Cardiac septum (tissue), 1 donor: ENCODE measurements at regions not wholly inside any gene's neighbourhood (a gene's known extent, or its start where the extent isn't known, plus 50 kb on each side); places are given as distances from the start of the nearest gene placed in this dataset.

ENCODE experiments used
- DNase-seq: peaks from one replicate; pipeline ENCODE4 v3.0.0-alpha.2; 2020; ENCODE audit warnings: low spot score
- intact Hi-C: fragments of 100-400 bp; cut with DNase I; formaldehyde crosslinking; loops from one replicate; pipeline ENCODE4 v1.14.0; 2022
- donor health status: DM: no; HTN: no; CAD: no.

DNA sequence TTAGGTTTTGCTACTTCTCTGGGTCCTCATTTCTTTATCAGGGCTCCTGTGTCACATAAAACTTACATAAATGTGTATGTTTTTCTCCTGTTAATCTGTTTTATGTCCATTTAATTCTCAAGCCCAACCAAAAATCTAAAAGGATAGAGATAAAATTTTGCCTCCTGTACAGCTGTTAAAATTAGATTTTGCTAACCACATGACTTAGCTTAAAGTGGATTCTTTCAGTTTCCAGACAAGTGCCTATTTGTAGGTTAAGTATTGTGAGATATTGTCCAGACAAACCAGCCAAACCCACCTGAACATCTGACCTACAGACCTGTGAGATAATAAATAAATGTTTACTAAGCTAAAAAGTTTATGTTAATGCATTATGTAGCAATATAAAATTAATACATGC is 465.5 kb downstream of the SI start:
- intact Hi-C loops = no loop called here

DNA sequence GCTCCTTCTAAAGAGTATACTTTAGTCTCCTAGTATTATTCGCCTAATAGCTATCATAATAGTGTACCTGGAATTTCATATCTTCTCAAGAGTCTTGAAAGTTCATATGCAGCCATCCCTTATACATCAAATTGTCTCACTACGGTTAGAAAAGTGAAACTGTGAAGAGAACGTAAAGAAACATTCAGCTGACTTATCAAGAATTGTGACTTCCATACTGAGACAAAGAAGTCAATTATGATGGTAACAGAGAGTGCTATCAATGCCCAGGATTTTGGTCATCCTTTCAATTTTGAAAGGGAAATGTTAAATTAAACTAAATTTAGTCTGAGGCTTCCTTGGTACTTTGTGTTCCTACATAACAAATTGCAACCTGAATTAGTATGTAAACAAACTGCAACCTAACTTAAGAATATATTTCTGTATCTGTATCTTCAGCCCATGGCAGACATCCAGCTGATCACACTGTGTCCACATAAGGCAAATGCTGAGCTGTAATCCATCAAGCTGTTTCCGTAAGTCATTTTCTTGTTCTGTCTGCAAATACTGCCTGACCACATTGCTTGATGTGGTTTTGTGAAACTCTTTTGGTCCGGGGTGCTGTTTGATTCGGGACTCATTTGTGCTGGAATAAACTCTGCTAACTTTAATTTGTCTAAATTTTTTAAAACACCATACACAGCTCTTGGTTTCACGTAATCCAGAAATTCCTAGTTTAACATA is 469.6 kb downstream of the SI start:
- intact Hi-C loops = no loop called here
- DNase-seq = no peak

More for the DNA sequence above, 465.5 kb downstream of the SI start:
- DNase-seq = no peak

DNA sequence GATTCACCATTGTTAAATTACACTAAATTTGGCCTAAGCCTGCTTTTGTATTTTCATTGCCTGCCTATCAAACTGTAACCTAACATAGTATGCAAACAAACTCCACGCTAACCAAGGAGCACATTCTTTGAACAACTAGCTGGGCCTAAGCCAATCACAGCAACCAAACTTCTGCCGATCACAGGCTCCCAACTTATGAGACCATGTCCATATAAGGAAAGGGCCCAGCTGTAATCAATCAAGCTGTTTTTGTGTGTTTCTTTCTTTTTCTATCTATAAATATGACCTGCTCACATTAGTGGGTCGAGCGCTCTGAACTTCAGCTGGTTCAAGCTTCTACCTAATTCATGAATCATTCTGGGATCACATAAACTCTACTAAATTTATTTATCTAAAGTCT is 473.6 kb downstream of the SI start:
- DNase-seq = no peak
- intact Hi-C loops = no loop called here

DNA sequence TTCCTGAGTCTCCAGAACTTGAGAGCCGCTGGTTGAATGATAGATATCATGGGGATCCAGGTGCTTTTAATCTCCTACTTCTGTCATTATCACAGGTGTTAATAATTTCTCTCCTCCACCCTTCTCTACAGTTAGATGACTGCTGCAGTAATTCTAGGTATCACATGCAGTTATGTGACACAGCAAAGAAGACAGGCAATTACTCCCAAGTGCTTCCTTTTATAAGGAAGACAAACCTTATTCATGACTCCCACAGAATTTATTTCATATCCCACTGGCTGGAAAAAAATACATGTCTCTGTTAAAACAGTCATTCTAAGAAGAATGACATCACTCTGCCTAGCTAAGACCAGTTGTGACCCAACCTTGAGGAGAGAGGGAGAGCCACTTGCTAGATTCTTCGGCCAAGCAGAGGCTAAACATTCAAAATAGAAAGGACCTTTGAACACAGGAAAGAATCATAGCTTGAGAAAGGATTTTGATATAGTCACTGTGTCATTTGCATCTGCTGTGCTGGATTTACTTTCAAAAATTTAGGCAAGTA is 500.6 kb downstream of the SI start:
- no peak for DNase-seq
- intact Hi-C loops = no loop called here

DNA sequence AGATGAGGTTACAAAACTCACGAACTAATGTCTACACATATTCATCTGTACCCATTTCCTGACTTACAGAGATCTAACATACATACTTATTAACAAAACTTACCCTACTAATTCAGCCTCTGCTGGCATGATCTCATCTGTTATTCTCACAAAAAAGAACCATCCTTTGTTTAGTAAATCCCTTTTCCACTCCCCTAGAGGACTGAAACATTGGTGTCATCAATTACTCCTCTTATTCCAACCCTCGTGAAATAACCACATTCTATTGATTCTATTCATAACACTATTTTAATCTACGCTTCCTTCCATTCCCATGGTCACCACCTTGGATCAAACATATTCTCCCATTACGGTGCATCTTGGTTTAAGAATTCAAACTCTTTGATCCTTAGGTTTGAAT is 505.9 kb downstream of the SI start:
- intact Hi-C loops = no loop called here
- DNase-seq = no peak

DNA sequence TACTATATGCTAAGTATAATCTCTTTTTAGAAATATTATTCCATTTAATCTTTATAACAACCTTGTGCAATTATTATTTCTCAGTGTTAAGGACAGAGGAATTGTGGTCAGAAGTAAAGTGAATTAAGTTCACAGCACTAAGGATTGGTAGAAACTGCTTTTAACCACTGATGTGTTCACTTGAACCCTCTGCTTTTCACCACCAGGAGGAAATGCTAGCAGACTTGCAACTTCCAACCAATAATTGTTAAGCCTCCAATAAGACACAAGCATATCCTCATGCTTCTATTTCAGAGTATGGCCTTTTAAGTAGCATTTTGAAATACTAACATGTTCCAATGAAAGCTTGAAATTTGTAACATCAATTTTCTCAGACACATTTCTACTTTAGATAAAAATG is 527.4 kb downstream of the SI start:
- intact Hi-C loops = no loop called here
- DNase-seq = no peak

DNA sequence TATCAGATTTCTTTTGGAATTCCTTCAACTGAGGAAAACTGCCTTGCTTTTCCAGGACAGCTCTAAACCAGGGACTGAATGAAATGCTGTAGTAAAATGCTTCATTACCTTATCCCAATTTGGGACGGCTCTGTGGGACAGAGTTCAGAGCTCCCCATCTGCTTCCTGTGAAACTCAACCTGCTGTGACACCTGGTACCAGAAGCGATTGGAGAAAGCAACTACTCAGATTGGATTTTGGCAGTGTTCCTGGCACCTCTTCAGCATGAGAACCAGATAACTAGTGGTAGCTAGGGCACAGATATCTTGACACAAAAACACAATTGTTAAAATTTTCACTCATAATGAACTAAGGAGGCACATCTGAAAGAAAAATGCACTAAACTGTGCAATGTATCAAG is 539.1 kb downstream of the SI start:
- intact Hi-C loops = no loop called here
- no peak for DNase-seq

DNA sequence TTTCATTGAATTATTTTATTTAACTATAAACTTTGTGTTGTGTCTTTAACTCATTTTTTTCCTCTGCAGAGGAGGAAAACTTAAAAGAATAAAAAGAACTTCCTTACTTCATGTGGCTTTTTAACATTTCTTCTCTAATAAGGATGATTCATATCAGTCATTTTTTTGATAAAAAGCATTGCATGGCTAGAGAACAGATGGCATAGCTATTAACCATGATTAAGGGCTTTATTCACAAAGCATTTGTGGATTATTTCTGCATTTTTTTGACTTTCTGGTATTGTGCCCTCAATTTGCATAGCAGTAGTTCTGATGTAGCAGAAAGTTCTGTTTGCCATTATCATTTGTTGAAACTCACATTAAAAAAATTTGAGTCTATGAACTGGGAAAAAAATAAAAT is 540.8 kb downstream of the SI start:
- intact Hi-C loops = no loop called here
- no peak for DNase-seq

DNA sequence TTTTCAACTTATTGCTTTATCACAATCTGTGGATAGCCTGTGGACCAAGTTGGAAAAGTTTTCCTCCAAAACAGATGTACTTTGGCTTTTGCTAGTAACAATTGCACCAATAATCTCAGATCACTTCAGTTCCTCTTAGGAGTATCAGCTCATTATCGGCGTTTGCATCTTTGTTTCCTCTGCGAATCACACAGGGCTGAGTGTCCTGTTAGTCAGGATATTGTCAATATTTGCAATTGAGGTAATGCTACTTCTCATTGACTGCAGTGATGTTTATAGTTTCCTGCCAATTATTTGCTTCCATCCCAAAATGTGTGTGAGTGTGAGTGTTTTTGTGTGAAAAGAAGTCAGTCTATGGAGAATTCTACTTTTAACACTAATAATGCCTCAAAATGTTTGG is 545.0 kb downstream of the SI start:
- intact Hi-C loops = no loop called here
- DNase-seq = no peak

DNA sequence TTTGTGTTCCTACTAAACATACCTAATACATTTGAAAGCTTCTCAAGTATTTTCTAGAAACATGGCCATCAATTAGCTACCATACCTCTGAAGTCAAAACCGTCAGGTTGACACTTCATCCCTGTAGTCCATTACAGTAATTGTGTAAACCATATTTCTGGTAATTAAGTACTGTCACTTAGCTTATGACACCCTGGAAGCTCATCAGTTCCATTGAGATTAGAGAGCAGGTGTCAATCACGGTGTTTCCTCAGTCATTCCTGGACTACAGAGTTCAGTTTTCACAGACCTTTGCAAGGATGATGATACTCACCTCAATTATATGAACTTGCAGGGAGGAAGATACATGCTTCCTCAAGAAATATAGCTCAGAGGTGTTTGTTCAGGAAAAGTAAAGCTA is 552.0 kb downstream of the SI start:
- intact Hi-C loops = no loop called here
- DNase-seq = no peak

DNA sequence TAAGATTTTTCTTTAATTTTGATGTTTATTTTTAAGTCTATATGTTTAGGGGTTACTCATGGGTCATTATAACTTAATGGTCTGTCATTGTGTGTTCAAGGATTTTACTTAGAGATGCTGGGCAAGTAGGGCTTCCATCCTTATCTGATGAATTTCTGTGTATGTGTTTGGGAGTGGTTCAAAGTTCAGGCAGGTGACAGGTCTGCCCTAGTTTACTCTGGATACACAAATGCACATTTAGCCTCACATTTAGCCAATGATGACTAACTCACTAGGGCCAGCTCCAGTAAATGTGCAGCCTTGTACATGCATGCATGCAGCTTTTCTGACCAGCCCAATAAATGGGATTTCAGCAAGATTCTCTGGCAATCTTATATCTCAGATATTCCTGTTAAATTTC is 554.1 kb downstream of the SI start:
- DNase-seq = no peak
- intact Hi-C loops = no loop called here

DNA sequence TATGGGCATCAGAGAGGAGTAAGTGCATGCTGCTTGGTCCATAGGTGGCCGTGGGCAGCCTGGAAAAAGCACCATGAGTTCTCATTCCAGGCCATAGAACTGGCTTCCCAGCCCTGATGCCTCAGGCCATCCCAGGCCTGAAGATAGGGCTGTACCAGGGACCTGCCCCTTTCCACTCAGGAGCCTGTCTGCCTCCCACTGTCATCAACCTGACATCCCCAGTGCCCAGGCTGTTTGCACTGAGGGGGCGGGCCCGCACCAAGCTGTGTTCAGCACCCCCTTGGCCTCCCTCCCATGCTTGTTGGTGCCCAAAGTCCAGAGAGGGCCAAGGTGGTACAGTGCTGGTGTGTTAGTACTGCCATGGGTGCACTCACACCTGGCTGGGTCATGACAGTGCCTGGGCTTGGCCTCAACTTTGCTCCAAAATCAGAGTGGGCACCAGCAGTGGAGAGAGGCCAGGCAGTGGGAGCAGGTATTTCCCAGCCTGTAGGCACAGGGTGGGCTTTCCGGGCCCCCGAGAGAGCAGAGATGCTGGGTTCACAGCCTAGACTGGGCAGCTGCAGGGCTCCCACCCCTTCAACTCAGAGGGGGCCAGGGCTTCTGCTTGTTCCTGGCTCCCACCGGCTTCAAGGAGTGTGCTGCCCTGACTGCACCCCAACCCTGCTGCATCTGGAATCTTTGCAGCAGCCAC is 556.1 kb downstream of the SI start:
- intact Hi-C loops = no loop called here
- no peak for DNase-seq

DNA sequence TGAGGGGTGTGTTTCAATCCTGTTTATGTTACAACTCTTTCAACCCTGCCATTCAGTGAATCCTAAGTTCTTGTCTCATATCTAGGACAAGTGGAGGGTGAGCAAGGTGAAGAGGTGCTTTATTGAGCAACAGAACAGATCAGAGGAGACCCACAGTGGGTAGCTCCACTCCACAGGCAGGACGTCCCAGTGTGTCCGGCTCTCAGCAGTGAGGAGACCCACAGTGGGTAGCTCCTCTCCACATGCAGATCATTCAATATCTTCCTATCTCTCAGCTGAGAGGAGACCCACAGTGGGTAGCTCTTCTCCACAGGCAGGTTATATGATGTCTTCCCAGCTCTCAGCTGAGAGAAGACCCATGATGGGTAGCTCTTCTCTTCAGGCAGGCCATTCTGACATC is 556.7 kb downstream of the SI start:
- intact Hi-C loops = no loop called here
- DNase-seq = no peak

DNA sequence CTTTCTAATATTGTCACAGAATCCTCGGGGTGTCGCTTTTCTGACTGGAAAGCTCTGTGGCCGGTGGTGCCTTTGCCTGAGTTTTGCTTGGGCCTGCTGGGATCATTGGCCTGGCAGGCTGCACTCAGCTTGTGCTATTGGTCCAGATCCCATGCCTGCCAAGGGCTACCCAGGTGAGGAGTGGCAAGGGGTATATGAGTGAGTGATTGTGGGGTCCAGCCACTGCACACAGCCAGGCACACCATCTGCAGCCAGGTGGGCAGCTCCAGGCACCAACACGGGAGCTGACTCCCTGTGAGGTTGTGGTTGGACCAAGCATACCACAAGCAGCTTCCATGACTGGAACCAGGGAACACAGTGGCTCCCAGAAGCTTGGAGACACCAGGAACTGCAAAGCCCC is 557.2 kb downstream of the SI start:
- intact Hi-C loops = no loop called here
- no peak for DNase-seq

DNA sequence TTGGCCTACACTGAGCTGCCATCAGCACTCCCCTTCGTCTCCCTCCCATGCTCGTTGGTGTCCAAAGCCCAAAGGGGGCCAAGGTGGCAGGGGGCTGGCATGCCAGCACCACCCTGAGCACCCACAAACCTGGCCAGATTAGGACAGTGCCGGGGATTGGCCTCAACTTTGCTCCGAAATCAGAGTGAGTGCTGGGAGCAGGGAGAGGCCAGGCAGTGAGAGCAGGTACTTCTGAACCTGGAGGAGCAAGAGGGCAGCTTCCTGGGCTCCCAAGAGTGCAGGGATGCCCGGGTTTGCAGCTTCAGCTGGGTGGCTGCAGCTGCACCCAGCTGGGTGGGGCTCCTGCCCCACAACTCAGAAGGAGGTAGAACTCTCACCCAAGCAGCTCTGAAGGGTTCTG is 563.0 kb downstream of the SI start:
- DNase-seq = no peak
- intact Hi-C loops = no loop called here

DNA sequence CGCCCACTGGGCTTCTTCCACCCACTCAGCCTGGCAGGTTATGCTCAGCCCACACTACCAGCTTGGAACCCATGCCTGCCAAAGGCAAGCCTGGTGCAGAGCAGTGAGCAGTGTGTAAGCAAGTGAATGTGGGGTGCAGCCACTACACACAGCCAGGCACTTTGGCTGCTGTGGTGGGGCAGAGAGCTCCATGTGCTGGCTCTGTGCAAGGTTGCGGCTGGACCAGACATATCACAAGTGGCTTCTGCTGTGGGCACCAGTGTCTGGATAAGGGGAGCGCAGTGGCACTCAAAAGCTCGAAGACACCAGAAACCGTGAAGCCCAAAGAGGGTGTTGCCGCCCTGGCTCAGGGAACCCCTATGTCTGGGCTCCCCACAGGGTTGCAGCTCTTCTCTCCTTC is 563.7 kb downstream of the SI start:
- intact Hi-C loops = no loop called here
- no peak for DNase-seq

DNA sequence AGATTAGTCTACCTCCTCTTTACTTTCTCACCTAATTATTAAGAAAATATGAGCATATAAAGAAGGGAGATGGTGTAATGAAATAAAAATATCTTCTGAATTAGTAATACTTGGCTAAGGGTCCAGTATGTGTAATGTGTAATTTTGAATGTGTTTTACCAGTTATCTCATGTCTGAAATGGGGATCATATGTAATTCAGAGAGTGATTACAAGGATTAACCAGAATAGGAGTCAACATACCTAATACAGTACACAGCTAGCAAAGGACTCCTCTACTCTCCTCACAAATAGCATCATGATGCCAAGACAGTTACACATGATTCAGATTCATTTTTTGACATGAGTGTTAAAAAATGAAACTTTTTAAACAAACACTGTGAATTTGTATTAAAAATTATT is 570.4 kb downstream of the SI start:
- intact Hi-C loops = no loop called here
- no peak for DNase-seq

DNA sequence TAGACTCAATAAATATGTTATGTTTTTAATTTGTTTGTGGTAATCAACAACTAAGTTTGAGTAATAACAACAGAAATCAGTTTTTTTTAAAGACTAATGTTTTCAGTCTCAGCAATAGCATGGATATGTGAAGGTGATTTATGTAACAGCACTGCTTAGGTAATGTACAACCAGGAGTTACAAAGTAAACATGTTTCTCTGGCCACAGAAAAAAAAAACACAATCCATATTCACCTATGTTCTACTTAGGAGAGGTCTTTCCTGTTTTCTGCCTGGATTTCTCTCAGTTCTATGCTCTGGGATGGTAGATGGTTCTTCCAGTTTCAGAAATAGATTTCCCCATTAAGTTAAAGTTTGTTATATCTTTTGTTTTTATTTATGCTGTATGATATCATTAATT is 579.4 kb downstream of the SI start:
- no peak for DNase-seq
- intact Hi-C loops = no loop called here

DNA sequence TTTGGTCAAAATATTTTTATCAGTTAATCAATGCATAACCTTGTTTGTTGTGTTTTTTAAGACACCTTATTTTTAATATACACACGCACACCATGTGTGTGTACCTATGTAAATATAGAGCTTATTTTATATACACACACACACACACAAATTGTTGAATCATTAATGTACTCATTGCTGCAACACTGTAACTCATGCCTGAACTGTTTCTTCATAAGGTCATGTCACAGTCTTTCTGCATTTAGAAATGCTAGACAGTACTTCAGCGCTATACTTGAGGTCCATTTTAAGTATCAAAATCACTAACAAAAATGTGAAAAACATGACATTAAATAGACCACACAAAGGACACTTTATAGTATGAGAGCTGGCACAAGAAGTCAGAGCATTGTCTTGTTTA is 589.4 kb downstream of the SI start:
- intact Hi-C loops = no loop called here
- no peak for DNase-seq

DNA sequence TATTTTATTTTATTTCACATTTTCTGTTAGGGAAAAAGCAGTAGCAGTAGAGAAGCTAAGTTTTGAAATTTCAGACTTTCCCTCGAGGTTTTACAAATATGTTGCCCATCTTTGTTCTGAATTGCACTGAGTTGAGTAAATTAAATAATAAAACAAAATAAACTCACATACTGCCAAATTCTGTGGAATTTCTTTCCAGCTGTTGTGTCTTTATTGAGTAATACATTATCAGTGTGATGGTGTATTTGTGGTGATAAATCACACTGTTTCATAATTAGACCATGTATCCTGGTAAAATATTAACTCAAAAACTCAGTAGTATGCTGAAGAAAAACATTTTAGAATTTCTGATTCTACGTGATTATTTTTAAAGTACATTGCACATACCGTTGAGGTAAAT is 592.1 kb downstream of the SI start:
- no peak for DNase-seq
- intact Hi-C loops = no loop called here

DNA sequence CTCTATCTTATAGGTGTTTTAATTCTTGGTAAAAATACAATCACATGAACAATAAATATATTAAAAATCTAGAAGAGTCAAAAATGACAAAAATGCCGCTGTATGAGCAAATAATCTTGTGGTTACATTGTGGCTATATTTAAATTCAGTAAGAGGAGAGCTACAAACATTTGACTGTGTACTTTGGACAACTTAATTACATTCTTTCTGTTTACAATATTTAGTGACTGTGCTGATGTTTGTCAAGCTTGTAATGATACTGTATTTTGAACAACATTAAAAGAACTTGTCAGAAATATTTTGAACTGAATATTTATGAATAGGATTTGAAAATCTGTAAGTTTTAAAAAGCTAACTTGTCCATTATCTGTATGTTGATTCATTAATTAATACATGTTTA is 598.3 kb downstream of the SI start:
- intact Hi-C loops = no loop called here
- DNase-seq = no peak

DNA sequence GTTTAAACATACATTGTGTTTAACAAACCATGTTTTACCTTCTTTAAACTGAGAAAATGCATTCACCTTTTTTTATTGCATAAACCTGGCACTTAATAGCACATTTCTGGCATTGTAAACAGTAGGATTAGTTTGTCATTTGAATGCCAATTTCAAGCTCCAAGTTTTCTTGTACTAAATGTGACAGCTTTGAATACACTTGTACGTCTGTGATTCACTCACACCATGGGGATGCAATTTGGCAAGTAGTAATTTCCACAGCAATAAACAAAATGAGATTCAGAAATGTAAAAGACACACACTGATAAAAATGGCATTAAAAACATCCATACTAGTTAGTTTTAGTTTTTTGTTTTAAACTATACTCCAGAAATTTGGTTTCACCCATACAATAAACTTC is 598.9 kb downstream of the SI start:
- no peak for DNase-seq

More for the DNA sequence above, 598.9 kb downstream of the SI start:
- intact Hi-C loops = no loop called here
